IPS-20b (cell line): ENCODE measurements at regions not wholly inside any gene's neighbourhood (a gene's known extent, or its start where the extent isn't known, plus 50 kb on each side); places are given as distances from the start of the nearest gene placed in this dataset.
"Not testable (repeated sequence)": the region's sequence is repeated elsewhere in the genome, so short reads cannot be mapped to it uniquely, and the experiment has no call there.

Source experiments
- H3K27ac ChIP-seq: one replicate; pipeline ENCODE4 v1.5.1; 2013; ENCODE audit warnings: low read length
- H3K27me3 ChIP-seq: 2 replicates; pipeline ENCODE4 v1.6.1; 2013; ENCODE audit warnings: mild to moderate bottlenecking, low read length, inconsistent platforms; ENCODE audit not compliant: insufficient read depth
- H3K36me3 ChIP-seq: 2 replicates; pipeline ENCODE4 v1.6.1; 2013; ENCODE audit warnings: low read depth, mild to moderate bottlenecking, inconsistent platforms, low read length, moderate library complexity; ENCODE audit not compliant: insufficient read depth
- H3K4me1 ChIP-seq: 2 replicates; pipeline ENCODE4 v1.6.1; 2013; ENCODE audit warnings: mild to moderate bottlenecking, control low read depth, inconsistent platforms, low read length, moderate library complexity; ENCODE audit not compliant: insufficient read depth
- H3K4me3 ChIP-seq: 2 replicates; pipeline ENCODE4 v1.5.1; 2013; ENCODE audit warnings: mild to moderate bottlenecking, low read length, inconsistent platforms
- H3K9ac ChIP-seq: 2 replicates; pipeline ENCODE4 v1.6.1; 2013; ENCODE audit warnings: low read depth, mild to moderate bottlenecking, inconsistent platforms, low read length, moderate library complexity
- H3K9me3 ChIP-seq: 2 replicates; pipeline ENCODE4 v1.6.1; 2013; ENCODE audit warnings: mild to moderate bottlenecking, low read depth, low read length, inconsistent platforms; ENCODE audit not compliant: insufficient read depth

GRCh38 chr11:3538220-3538619 is 103.6 kb downstream of the ART5 start:
- not testable (repeated sequence) for H3K27ac ChIP-seq, H3K4me1 ChIP-seq, H3K9me3 ChIP-seq

DNA sequence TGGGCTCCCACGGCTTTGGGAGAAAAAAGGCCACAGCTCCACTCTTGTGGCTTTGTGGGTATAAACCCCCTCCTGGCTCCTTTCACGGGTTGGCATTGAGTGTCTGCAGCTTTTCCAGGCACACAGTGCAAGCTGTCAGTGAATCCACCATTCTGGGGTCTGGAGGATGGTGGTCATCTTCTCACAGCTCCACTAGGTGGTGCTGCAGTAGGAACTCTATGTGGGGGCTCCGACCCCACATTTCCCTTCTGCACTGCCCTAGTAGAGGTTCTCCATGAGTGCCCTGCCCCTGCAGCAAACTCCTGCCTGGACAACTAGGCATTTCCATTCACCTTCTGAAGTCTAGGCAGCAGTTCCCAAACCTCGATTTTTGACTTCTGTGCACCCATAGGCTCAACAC is 104.5 kb downstream of the ART5 start:
- not testable (repeated sequence) for H3K4me1 ChIP-seq, H3K9me3 ChIP-seq, H3K9ac ChIP-seq, H3K27me3 ChIP-seq, H3K27ac ChIP-seq, H3K4me3 ChIP-seq, H3K36me3 ChIP-seq

More at GRCh38 chr11:3538220-3538619, 103.6 kb downstream of the ART5 start:
- H3K9ac ChIP-seq, H3K36me3 ChIP-seq, H3K27me3 ChIP-seq, H3K4me3 ChIP-seq: not testable (repeated sequence)

GRCh38 chr11:3532958-3533357 is 108.8 kb downstream of the ART5 start:
- H3K27ac ChIP-seq, H3K9ac ChIP-seq, H3K9me3 ChIP-seq, H3K4me3 ChIP-seq, H3K36me3 ChIP-seq, H3K27me3 ChIP-seq, H3K4me1 ChIP-seq: not testable (repeated sequence)

DNA sequence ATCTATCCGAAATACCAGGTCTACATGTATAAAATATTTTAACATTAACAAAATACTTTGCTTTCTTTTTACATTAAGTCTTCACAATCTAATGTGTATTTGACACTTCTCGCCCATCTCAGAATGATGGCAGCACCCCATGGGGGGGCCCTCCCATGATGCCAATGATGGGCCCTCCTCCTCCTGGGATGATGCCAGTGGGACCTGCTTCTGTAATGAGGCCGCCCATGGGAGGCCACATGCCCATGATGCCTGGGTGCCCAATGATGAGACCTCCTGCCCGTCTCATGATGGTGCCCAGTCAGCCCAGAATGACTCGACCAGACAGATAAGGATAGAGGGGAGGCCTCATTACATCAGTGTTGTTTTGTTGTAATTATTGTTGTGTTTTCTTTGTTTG is 110.5 kb downstream of the ART5 start:
- H3K9ac ChIP-seq, H3K4me3 ChIP-seq, H3K27ac ChIP-seq, H3K4me1 ChIP-seq, H3K27me3 ChIP-seq, H3K9me3 ChIP-seq, H3K36me3 ChIP-seq: not testable (repeated sequence)

DNA sequence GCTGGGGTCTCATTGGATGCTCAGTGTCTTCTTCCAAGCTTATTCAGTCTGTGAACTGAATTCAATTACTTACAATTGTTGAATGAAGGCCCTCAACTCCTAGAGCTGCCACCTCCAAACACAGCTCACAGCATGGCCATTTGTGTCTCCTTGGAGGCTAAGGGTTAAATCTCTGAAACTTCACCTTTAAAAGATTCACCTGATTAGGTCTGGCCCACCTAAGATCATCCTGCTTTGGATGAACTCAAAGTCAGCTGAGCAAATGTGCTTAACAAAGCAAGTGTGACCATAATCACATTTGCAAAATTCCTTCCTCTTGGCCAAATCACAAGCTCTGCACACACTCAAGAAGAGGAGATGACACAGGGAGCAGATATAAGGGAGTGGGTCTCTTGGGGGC is 118.2 kb downstream of the ART5 start:
- not testable (repeated sequence) for H3K9me3 ChIP-seq, H3K36me3 ChIP-seq, H3K9ac ChIP-seq, H3K27me3 ChIP-seq, H3K4me1 ChIP-seq, H3K4me3 ChIP-seq, H3K27ac ChIP-seq

GRCh38 chr11:3520905-3521304 is 120.9 kb downstream of the ART5 start:
- not testable (repeated sequence) for H3K9me3 ChIP-seq, H3K36me3 ChIP-seq, H3K4me1 ChIP-seq, H3K4me3 ChIP-seq, H3K9ac ChIP-seq, H3K27ac ChIP-seq, H3K27me3 ChIP-seq

DNA sequence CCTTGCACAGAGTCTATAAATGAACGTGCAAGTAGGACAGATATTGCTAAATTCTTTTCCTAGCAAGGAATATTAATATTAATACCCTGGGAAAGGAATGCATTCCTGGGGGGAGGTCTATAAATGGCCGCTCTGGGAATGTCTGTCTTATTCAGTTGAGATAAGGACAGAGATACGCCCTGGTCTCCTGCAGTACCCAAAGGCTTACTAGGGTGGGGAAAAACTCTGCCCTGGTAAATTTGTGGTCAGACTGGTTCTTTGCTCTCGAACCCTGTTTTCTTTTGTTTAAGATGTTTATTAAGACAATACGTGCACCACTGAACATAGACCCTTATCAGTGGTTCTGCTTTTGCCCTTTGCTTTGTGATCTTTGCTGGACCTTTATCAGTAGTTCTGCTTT is 122.0 kb downstream of the ART5 start:
- H3K27me3 ChIP-seq, H3K27ac ChIP-seq, H3K9me3 ChIP-seq, H3K4me3 ChIP-seq, H3K36me3 ChIP-seq, H3K9ac ChIP-seq, H3K4me1 ChIP-seq: not testable (repeated sequence)

- H3K27ac ChIP-seq, H3K36me3 ChIP-seq, H3K9ac ChIP-seq, H3K4me1 ChIP-seq, H3K4me3 ChIP-seq, H3K9me3 ChIP-seq, H3K27me3 ChIP-seq: not testable (repeated sequence)
Measured at GRCh38 chr11:3516934-3517567, 124.7 kb downstream of the ART5 start.

GRCh38 chr11:3516345-3516933 is 125.4 kb downstream of the ART5 start:
- H3K4me1 ChIP-seq, H3K36me3 ChIP-seq, H3K27ac ChIP-seq, H3K9me3 ChIP-seq, H3K9ac ChIP-seq, H3K27me3 ChIP-seq, H3K4me3 ChIP-seq: not testable (repeated sequence)

DNA sequence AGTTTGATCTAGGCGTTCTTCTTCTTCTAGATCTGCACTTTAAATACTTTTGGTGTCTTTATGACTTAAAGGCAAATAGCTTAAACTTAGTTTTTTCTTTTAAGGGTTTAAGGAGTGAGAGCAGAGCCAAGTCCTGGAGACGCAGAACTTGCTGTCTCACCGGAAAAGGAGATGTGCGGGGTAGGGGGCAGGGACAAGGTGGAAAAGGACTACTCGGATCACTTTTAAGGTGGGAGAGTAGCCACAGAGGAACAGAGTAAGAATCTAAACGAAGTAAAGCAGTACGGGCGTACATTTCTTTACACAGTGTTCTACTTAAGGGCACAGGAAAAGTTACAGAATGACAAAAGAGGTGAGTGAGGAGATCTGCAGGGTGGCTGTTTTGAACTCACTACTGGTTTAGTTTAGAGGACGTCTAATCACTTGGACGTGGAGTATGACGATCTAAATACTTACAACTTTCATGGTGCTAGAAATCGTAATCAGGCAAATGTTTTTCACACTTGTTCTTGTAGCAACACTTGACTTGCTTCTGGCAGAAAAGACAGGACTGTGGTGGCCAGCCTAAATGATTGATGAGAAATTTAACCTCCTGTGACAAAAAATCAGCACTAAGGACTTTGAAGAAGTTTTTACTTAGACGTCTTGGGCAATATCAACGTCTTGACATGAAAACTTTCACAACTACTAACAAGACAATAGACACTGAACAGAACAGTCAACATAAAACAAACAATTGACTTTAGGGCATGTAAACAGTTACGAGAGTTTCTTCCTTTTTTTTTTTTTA is 127.0 kb downstream of the ART5 start:
- H3K27ac ChIP-seq, H3K9ac ChIP-seq, H3K4me3 ChIP-seq: not testable (repeated sequence)

DNA sequence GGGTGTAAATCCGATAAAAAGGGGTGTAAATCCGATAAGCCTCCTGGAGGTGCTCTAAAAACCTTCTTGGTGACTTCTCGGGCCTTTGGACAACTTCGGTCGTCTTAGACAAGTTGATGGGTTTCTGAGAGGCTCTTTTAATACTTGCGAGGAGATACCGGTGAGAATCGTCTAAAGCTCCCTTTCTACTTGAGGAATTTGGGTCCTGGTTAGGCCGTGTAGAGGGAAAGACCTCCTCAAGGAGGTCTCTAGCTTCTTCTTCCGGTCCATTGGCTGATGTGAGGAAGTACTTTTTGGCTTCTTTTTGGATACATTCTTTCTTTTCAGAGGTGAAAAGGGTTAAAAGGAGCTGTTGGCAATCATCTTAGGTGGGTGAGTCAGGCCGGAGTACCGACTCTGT is 128.5 kb downstream of the ART5 start:
- H3K4me1 ChIP-seq, H3K9ac ChIP-seq, H3K36me3 ChIP-seq, H3K4me3 ChIP-seq, H3K27ac ChIP-seq, H3K27me3 ChIP-seq, H3K9me3 ChIP-seq: not testable (repeated sequence)

More for the DNA sequence above, 127.0 kb downstream of the ART5 start:
- not testable (repeated sequence) for H3K36me3 ChIP-seq, H3K27me3 ChIP-seq, H3K9me3 ChIP-seq, H3K4me1 ChIP-seq

DNA sequence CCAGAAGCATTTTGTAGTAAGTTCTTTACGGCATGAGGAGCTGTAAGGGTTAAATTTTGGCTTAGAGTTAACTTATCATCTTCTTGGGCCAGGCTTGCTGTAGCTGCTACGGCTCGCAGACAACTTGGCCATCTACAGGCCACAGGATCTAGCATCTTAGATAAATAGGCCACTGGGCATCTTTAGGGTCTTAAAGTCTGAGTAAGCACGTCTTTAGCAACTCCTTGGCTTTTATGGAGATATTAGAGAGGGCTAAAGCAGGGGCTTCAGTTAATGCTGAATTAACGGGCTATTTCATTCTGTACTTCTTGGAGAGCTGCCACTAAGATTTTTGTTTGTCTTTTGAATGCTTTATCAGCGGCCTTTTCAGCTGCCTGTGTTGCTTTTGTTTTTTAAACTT is 129.0 kb downstream of the ART5 start:
- not testable (repeated sequence) for H3K4me3 ChIP-seq, H3K9me3 ChIP-seq, H3K27me3 ChIP-seq, H3K9ac ChIP-seq, H3K4me1 ChIP-seq, H3K27ac ChIP-seq, H3K36me3 ChIP-seq
